ENCODE measurements at regions not wholly inside any gene's neighbourhood (a gene's known extent, or its start where the extent isn't known, plus 50 kb on each side); places are given as distances from the start of the nearest gene placed in this dataset.

DNA sequence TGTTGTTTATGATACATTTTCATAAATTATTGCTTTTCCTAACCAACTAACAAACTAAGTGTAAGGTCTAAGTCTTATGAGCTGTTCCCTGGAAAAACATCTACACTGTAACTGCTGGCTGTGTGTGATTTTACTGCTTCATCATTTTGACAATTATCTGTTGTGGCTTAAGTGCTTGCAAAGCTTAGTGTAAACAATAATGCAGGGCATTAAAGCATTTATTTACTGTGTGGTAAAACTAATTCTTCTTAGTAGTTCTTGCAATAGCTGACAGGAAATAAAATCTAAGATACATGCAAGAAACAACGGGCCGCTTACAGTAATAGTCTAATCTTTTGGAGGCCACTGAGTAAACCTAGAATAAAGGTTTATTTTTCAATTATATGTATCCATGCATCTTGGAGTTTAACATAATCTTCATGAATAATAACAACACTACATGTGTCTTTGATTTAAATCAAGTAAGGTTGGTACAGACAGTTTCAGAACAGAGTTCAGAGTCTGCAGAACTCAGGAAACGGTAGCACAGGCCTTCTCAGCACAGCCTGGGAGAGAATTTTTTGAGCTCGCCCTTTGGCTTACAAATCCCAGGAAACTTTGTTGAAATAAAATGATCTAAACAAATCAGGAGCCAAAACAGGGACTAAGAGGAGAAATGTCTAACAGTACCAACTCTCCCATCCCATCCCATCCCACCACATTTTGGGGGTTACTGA, 473.1 kb downstream of the NR2F1-AS1 start:
- Histone ChIP-seq H3K4me2 (ENCODE audit: low read length) (no peak overlapping the region), H3K9me3 (ENCODE audit: low read length) (no peaks in the 10 kb centered on the region), H3K4me3 (ENCODE audit: low read depth, low read length, poor library complexity, severe bottlenecking) (no peak overlapping the region), H3K79me2 (ENCODE audit: insufficient read depth, low read length) (no peaks in the 10 kb centered on the region), H3K9ac (ENCODE audit: low read length) (no peak overlapping the region), H3F3A (ENCODE audit: insufficient read depth, low read length) (no peaks in the 10 kb centered on the region), H3K4me1 (ENCODE audit: insufficient read depth, low read length, severe bottlenecking) (no peaks in the 10 kb centered on the region), H3K36me3 (ENCODE audit: insufficient read depth, low read length) (no peaks in the 10 kb centered on the region), H3K27ac (ENCODE audit: low read depth, low read length, poor library complexity, severe bottlenecking) (no peak overlapping the region), H2AFZ (ENCODE audit: low read length) (no peak overlapping the region), H3K27me3 (ENCODE audit: insufficient read depth, low read length) (no peaks in the 10 kb centered on the region), H3K9me2 (ENCODE audit: low read depth, low read length) (no peaks in the 10 kb centered on the region), H4K20me1 (ENCODE audit: insufficient read depth, low read length) (no peaks in the 10 kb centered on the region)
- TF ChIP-seq, protein P1, sequence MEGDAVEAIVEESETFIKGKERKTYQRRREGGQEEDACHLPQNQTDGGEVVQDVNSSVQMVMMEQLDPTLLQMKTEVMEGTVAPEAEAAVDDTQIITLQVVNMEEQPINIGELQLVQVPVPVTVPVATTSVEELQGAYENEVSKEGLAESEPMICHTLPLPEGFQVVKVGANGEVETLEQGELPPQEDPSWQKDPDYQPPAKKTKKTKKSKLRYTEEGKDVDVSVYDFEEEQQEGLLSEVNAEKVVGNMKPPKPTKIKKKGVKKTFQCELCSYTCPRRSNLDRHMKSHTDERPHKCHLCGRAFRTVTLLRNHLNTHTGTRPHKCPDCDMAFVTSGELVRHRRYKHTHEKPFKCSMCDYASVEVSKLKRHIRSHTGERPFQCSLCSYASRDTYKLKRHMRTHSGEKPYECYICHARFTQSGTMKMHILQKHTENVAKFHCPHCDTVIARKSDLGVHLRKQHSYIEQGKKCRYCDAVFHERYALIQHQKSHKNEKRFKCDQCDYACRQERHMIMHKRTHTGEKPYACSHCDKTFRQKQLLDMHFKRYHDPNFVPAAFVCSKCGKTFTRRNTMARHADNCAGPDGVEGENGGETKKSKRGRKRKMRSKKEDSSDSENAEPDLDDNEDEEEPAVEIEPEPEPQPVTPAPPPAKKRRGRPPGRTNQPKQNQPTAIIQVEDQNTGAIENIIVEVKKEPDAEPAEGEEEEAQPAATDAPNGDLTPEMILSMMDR (IDR thresholded peaks at IDR 0.05; ENCODE audit: low read length): no peak
- no peak for TF ChIP-seq EZH2 (IDR thresholded peaks at IDR 0.05; ENCODE audit: borderline replicate concordance, low read length)

DNA sequence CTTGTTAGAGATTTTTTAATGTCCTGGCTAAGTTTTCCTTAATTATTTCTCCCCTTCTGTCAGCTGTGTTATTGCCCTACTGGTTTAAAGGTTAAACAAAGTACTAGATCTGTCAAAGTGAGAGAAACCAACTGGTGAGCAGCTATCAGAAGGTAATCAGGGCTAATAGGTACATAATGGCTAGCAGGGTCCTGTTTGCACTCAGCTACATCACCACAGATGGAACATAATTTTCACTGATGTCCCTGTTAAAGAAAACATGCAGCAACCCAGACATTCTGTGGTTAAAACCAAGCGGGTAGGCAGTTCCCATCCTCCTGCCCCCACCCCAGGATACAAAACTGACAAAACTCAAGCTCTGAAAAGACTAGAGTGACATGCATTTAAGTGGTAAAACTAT, 473.9 kb downstream of the NR2F1-AS1 start:
- Histone ChIP-seq H3K27ac (ENCODE audit: low read depth, low read length, poor library complexity, severe bottlenecking) (no peak overlapping the region), H3K9ac (ENCODE audit: low read length) (no peak overlapping the region)
- TF ChIP-seq EZH2 (IDR thresholded peaks at IDR 0.05; ENCODE audit: borderline replicate concordance, low read length): no peak

DNA sequence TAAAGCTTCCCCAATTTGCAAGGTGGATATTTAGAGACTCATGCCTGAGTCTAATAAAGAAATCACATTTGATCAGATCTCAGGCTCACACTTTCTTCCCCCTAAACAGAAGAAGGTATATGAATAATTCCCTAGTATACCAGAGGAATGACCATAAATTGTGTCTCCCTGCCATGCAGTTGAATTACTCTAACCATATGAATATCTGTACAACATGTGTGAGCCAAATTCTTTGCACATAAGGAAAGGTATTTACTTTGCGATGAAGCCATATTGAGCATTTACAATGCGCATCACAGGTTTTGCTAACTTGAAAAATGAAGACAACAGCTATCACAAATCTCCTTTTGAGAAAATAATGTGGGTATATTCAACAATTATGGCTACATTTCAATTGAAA, 479.4 kb downstream of the NR2F1-AS1 start:
- Histone ChIP-seq H3K9me3 (ENCODE audit: low read length) (no peaks in the 10 kb centered on the region), H3K9me2 (ENCODE audit: low read depth, low read length) (no peaks in the 10 kb centered on the region), H3K79me2 (ENCODE audit: insufficient read depth, low read length) (no peaks in the 10 kb centered on the region), H3K4me1 (ENCODE audit: insufficient read depth, low read length, severe bottlenecking) (no peaks in the 10 kb centered on the region), H2AFZ (ENCODE audit: low read length) (no peak overlapping the region), H3K27me3 (ENCODE audit: insufficient read depth, low read length) (no peaks in the 10 kb centered on the region), H3K27ac (ENCODE audit: low read depth, low read length, poor library complexity, severe bottlenecking) (no peak overlapping the region), H3K4me2 (ENCODE audit: low read length) (no peak overlapping the region), H3F3A (ENCODE audit: insufficient read depth, low read length) (no peaks in the 10 kb centered on the region), H3K4me3 (ENCODE audit: low read depth, low read length, poor library complexity, severe bottlenecking) (no peak overlapping the region), H4K20me1 (ENCODE audit: insufficient read depth, low read length) (no peaks in the 10 kb centered on the region), H3K9ac (ENCODE audit: low read length) (no peak overlapping the region), H3K36me3 (ENCODE audit: insufficient read depth, low read length) (no peaks in the 10 kb centered on the region)
- TF ChIP-seq, protein P1 (IDR thresholded peaks at IDR 0.05; ENCODE audit: low read length): no peak
- TF ChIP-seq EZH2 (IDR thresholded peaks at IDR 0.05; ENCODE audit: borderline replicate concordance, low read length): no peak

More for the DNA sequence above, 473.9 kb downstream of the NR2F1-AS1 start:
- no peaks in the 10 kb centered on the region for H4K20me1 ChIP-seq (ENCODE audit: insufficient read depth, low read length)
- H3K4me1 ChIP-seq (ENCODE audit: insufficient read depth, low read length, severe bottlenecking): no peaks in the 10 kb centered on the region
- H3K36me3 ChIP-seq (ENCODE audit: insufficient read depth, low read length): no peaks in the 10 kb centered on the region
- no peak overlapping the region for H2AFZ ChIP-seq (ENCODE audit: low read length)
- no peak overlapping the region for H3K4me2 ChIP-seq (ENCODE audit: low read length)
- no peak overlapping the region for H3K4me3 ChIP-seq (ENCODE audit: low read depth, low read length, poor library complexity, severe bottlenecking)
- H3K79me2 ChIP-seq (ENCODE audit: insufficient read depth, low read length): no peaks in the 10 kb centered on the region
- H3K27me3 ChIP-seq (ENCODE audit: insufficient read depth, low read length): no peaks in the 10 kb centered on the region
- no peaks in the 10 kb centered on the region for H3F3A ChIP-seq (ENCODE audit: insufficient read depth, low read length)
- H3K9me3 ChIP-seq (ENCODE audit: low read length): no peaks in the 10 kb centered on the region
- no peaks in the 10 kb centered on the region for H3K9me2 ChIP-seq (ENCODE audit: low read depth, low read length)

DNA sequence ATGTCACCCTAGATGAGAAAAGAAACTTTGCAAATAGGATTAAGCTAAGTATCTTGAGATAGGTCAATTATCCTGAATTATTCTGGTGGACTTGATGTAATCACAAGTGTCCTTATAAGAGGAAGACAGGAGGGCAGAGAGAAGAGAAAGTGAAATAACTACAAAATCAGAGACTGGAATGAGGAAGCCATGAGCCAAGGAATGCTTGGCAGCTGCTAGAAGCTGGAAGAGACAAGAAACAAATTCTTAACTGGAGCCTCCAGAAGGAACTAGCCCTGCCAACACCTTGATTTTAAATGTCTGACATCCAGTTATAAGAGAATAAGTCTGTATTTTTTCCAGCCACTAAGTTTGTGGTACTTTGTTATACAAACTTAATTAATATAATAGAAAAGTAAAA, 480.0 kb downstream of the NR2F1-AS1 start:
- H3K4me2 ChIP-seq (ENCODE audit: low read length): no peak overlapping the region
- no peaks in the 10 kb centered on the region for H3K79me2 ChIP-seq (ENCODE audit: insufficient read depth, low read length)
- TF ChIP-seq EZH2 (IDR thresholded peaks at IDR 0.05; ENCODE audit: borderline replicate concordance, low read length): no peak
- TF ChIP-seq, protein P1 (IDR thresholded peaks at IDR 0.05; ENCODE audit: low read length): no peak
- no peak overlapping the region for H3K9ac ChIP-seq (ENCODE audit: low read length)
- H3F3A ChIP-seq (ENCODE audit: insufficient read depth, low read length): no peaks in the 10 kb centered on the region
- H3K4me1 ChIP-seq (ENCODE audit: insufficient read depth, low read length, severe bottlenecking): no peaks in the 10 kb centered on the region
- no peak overlapping the region for H2AFZ ChIP-seq (ENCODE audit: low read length)
- no peaks in the 10 kb centered on the region for H3K9me3 ChIP-seq (ENCODE audit: low read length)
- H3K27ac ChIP-seq (ENCODE audit: low read depth, low read length, poor library complexity, severe bottlenecking): no peak overlapping the region
- H3K27me3 ChIP-seq (ENCODE audit: insufficient read depth, low read length): no peaks in the 10 kb centered on the region
- no peaks in the 10 kb centered on the region for H3K36me3 ChIP-seq (ENCODE audit: insufficient read depth, low read length)
- H4K20me1 ChIP-seq (ENCODE audit: insufficient read depth, low read length): no peaks in the 10 kb centered on the region
- H3K4me3 ChIP-seq (ENCODE audit: low read depth, low read length, poor library complexity, severe bottlenecking): no peak overlapping the region
- no peaks in the 10 kb centered on the region for H3K9me2 ChIP-seq (ENCODE audit: low read depth, low read length)

Data from OCI-LY1 (cell line).